Erythroblast (primary cell): ENCODE measurements at regions not wholly inside any gene's neighbourhood (a gene's known extent, or its start where the extent isn't known, plus 50 kb on each side); places are given as distances from the start of the nearest gene placed in this dataset.

Experiments used
- GATA1 ChIP-seq: IDR thresholded peaks from 2 replicates; pipeline ENCODE4 v1.6.1; 2011; ENCODE audit warnings: low read depth, mild to moderate bottlenecking, control low read depth, low read length, moderate library complexity
- POLR2A ChIP-seq: IDR thresholded peaks from 2 replicates; pipeline ENCODE4 v1.6.1; 2011; ENCODE audit warnings: mild to moderate bottlenecking, low read length

GRCh38 chr18:2172881-2173280, 398.4 kb downstream of the METTL4 start:
- no peak for TF ChIP-seq POLR2A
- no peak for TF ChIP-seq GATA1
